WERI-Rb-1 (cell line): ENCODE measurements at regions not wholly inside any gene's neighbourhood (a gene's known extent, or its start where the extent isn't known, plus 50 kb on each side); places are given as distances from the start of the nearest gene placed in this dataset.
A peak's percentile ranks its signal among the peaks of the same experiment; 100 is the strongest.

ENCODE experiments used
- DNase-seq: peaks from one replicate; pipeline ENCODE4 v3.0.0-alpha.2; 2020
- H3K27ac ChIP-seq: fragments of 250-450 bp; sonication (Bioruptor Pico); 2 replicates; pipeline ENCODE4 v1.5.1; 2020; ENCODE audit warnings: mild to moderate bottlenecking, moderate library complexity
- H3K27me3 ChIP-seq: fragments of 250-450 bp; sonication (Bioruptor Pico); 2 replicates; pipeline ENCODE4 v1.5.1; 2021; ENCODE audit warnings: mild to moderate bottlenecking, low read depth, moderate library complexity; ENCODE audit not compliant: insufficient read depth, severe bottlenecking
- H3K36me3 ChIP-seq: fragments of 250-450 bp; sonication (Bioruptor Pico); 2 replicates; pipeline ENCODE4 v1.5.1; 2020; ENCODE audit warnings: mild to moderate bottlenecking, moderate library complexity
- H3K4me3 ChIP-seq: 2 replicates; pipeline ENCODE4 v1.5.1; 2011; ENCODE audit warnings: low read depth, mild to moderate bottlenecking, control low read depth, low read length
- H3K9me3 ChIP-seq: fragments of 250-450 bp; sonication (Bioruptor Pico); 2 replicates; pipeline ENCODE4 v1.5.1; 2021; ENCODE audit warnings: mild to moderate bottlenecking, moderate library complexity; ENCODE audit not compliant: severe bottlenecking
- TF ChIP-seq, protein P1 (sequence below): IDR thresholded peaks from 2 replicates; pipeline ENCODE4 v1.5.1; 2011; ENCODE audit warnings: low read depth, mild to moderate bottlenecking, control low read depth, inconsistent platforms, low read length

DNA sequence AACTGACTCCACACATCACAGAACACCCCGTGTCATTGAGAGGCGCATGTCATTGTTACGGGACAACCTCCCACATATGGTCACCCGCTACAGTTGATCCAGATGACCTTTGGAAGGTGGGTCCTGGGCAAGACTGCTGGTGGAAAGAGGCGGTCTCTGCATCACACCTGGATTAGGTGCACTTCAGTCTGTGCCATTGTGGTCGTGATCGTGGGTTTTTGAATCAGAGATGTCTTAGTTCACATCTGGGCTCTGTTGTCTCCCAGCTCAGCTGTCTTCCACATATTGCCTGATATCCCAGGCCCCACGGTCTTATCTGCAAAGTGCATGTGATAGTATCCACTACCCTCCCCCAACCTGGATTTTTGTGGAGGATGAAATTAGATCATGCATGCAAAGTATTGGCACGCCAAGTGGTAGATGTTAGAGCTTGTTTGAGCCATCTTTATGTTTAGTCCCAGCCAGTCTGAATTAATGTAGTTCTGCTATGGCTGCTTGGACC is 208.7 kb upstream of the FOXN3 start:
- DNase-seq = no peak
- Histone ChIP-seq H3K4me3 (no peak overlapping the region), H3K9me3 (no peaks in the 10 kb centered on the region), H3K27ac (no peak overlapping the region), H3K27me3 (peaks cover 23% of the 10 kb centered on the region), H3K36me3 (no peaks in the 10 kb centered on the region)
- TF ChIP-seq, protein P1, sequence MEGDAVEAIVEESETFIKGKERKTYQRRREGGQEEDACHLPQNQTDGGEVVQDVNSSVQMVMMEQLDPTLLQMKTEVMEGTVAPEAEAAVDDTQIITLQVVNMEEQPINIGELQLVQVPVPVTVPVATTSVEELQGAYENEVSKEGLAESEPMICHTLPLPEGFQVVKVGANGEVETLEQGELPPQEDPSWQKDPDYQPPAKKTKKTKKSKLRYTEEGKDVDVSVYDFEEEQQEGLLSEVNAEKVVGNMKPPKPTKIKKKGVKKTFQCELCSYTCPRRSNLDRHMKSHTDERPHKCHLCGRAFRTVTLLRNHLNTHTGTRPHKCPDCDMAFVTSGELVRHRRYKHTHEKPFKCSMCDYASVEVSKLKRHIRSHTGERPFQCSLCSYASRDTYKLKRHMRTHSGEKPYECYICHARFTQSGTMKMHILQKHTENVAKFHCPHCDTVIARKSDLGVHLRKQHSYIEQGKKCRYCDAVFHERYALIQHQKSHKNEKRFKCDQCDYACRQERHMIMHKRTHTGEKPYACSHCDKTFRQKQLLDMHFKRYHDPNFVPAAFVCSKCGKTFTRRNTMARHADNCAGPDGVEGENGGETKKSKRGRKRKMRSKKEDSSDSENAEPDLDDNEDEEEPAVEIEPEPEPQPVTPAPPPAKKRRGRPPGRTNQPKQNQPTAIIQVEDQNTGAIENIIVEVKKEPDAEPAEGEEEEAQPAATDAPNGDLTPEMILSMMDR = no peak

DNA sequence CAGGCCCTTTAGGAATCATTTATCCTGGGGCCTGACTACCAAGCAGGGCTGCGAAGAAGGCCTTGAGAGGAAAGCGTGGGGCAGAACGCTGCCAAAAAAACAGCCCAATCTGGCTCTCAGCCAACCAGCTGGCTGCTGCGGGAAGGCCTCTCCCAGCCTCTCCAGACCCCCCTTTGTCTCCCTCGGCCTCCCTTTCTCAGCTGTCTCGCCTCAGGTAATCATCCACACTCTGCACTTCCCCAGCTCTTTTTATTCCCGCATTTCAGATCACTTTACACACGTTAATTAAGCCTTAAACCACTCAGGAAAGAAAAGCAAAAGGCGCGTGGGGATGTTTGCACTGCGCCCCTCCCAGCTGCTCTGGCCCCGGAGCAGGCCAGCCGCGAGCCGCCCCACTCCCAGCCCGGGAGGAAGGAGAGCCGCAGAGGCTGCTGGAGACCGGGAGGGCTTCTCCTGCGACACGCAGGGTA is 208.2 kb upstream of the FOXN3 start:
- Histone ChIP-seq H3K27ac (no peak overlapping the region), H3K36me3 (no peaks in the 10 kb centered on the region), H3K27me3 (peaks cover 21% of the 10 kb centered on the region), H3K4me3 (no peak overlapping the region), H3K9me3 (no peaks in the 10 kb centered on the region)
- TF ChIP-seq, protein P1 = no peak
- DNase-seq = no peak

DNA sequence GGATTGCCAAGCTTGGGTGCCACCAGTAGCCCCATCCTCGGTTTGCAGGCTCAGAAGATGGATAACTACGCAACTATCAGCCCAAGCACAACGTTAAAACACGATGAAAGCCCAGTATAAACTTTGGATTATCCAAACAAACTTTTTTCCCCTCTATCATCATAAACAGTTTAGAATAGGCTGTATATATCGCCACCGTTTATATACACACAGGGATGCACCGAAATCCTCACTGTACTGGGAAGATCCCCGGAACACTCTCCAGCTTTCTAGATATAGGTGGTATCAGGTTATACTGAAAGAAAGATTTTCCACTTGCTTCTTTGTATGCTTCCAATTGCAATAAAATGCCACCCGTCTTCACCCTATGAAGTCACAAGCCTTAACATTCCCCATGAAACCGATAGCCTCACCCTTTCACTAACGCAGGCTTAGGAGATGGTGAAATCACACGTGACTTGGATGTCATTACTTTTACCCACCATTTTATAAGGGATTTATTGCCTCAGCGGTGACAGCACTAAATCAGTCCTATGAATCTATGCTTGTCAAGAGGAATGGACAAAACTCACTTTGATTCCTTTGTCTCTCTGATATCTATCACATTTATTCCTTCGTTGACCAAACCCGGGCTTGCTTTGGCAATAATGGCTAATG is 207.6 kb upstream of the FOXN3 start:
- H3K27me3 ChIP-seq = peaks cover 14% of the 10 kb centered on the region
- H3K27ac ChIP-seq = no peak overlapping the region
- no peaks in the 10 kb centered on the region for H3K36me3 ChIP-seq
- DNase-seq = no peak
- H3K4me3 ChIP-seq = no peak overlapping the region
- TF ChIP-seq, protein P1 = no peak
- H3K9me3 ChIP-seq = no peaks in the 10 kb centered on the region

DNA sequence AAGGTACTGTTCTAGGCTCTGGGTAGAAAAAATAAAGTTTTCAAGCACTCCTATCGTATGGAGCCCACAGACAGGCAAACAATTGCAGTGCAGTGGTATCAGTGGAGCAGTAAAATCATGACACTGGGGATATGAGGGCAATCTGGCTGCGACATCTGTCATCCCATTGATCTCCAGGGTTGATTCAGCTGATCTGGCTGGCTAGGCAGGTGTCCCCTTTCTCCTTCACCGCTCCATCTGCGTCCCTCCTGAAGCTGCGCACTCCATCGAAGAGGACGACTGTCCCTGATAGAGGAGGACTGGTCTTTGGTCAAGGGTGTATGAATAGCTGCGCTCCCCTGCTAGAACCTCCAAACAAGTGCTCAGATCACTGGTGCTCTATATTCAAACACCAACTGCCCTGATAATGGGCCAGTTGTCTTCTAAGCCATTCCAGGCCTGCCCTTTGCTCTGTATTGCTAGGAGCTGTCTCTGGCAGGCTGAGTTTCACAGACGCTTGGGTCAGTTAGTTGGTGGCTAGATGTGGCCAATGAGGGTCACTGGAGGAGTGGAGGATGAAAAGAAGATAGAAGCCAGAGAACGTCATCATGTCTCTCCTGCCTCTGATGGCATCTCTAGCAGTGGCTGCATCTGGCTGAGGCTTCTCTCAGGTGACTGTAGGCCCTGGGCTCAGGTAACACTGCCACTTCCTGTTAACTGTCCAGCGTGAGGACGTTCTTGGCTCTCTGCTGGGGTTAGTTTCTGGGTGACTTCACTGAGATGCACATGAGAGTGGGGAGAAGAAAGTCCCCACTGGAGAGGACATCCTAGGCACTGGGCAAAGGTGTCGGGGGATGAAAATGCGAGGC is 205.0 kb upstream of the FOXN3 start:
- TF ChIP-seq, protein P1 = no peak
- Histone ChIP-seq H3K36me3 (no peaks in the 10 kb centered on the region), H3K27ac (no peak overlapping the region), H3K4me3 (no peak overlapping the region), H3K27me3 (no peaks in the 10 kb centered on the region), H3K9me3 (no peaks in the 10 kb centered on the region)
- DNase-seq = peak; percentile 68

DNA sequence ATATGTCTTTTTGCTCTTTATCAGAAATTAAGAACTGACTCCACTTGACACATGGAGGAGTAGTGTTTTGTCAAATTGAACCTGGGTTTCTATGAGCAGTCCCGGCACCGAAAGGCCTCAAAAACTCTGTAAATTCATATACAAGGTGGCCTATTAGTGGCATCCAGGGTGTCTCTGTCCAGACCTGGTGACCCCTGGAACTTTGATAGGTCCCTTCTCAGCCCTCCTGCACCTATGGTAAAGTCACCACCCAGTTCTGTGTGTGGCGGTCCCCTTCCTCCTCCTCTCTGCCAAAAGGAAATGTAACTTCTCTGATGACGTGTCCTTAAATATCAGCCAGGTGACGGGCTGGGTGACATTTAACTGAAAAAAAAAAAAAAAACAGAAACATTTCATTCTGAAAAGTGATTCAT is 204.0 kb upstream of the FOXN3 start:
- H3K27me3 ChIP-seq = no peaks in the 10 kb centered on the region
- no peak overlapping the region for H3K4me3 ChIP-seq
- no peak for DNase-seq
- H3K36me3 ChIP-seq = no peaks in the 10 kb centered on the region
- TF ChIP-seq, protein P1 = no peak
- no peaks in the 10 kb centered on the region for H3K9me3 ChIP-seq
- no peak overlapping the region for H3K27ac ChIP-seq
